ENCODE measurements at regions not wholly inside any gene's neighbourhood (a gene's known extent, or its start where the extent isn't known, plus 50 kb on each side); places are given as distances from the start of the nearest gene placed in this dataset.

DNA sequence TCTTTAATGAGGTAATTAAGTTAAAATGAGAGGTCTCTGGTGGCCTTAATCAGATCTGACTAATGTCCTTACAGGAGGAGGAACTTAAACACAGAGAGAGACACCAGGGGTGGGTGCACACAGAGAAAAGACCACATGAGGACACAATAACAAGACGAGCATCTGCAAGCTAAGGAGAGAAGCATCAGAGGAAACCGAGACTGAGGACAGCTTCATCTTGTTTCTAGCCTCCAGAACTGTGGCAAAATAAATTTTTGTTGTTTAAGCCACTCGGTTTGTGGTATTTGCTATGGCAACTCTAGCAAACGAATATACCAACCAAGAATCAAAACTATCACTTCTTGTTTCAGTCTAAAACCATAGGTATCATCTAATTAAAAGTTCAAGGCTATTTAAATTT is 400.1 kb downstream of the PID1 start:
- TF ChIP-seq EP300 (IDR thresholded peaks at IDR 0.05) (no peak), POLR2A (IDR thresholded peaks at IDR 0.05) (no peak), POLR2AphosphoS5 (IDR thresholded peaks at IDR 0.05) (no peak)
- TF ChIP-seq, protein P1, sequence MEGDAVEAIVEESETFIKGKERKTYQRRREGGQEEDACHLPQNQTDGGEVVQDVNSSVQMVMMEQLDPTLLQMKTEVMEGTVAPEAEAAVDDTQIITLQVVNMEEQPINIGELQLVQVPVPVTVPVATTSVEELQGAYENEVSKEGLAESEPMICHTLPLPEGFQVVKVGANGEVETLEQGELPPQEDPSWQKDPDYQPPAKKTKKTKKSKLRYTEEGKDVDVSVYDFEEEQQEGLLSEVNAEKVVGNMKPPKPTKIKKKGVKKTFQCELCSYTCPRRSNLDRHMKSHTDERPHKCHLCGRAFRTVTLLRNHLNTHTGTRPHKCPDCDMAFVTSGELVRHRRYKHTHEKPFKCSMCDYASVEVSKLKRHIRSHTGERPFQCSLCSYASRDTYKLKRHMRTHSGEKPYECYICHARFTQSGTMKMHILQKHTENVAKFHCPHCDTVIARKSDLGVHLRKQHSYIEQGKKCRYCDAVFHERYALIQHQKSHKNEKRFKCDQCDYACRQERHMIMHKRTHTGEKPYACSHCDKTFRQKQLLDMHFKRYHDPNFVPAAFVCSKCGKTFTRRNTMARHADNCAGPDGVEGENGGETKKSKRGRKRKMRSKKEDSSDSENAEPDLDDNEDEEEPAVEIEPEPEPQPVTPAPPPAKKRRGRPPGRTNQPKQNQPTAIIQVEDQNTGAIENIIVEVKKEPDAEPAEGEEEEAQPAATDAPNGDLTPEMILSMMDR (IDR thresholded peaks at IDR 0.05): no peak
